CD4-positive, alpha-beta memory T cell (primary cell): ENCODE measurements at regions not wholly inside any gene's neighbourhood (a gene's known extent, or its start where the extent isn't known, plus 50 kb on each side); places are given as distances from the start of the nearest gene placed in this dataset.

ENCODE experiments used
- CTCF ChIA-PET: fragments of 350-600 bp; sonication (Branson Sonifier 250); formaldehyde crosslinking; loops from one replicate; lab custom pipeline; 2021; ENCODE audit warnings: inconsistent platforms; ENCODE audit not compliant: partially characterized antibody; lab: Charles Lee
- POLR2A ChIA-PET: fragments of 350-600 bp; sonication (Branson Sonifier 250); formaldehyde crosslinking; loops from one replicate; lab custom pipeline; 2021; ENCODE audit not compliant: partially characterized antibody; lab: Charles Lee
- DNase-seq, 5 donors: peaks; one replicate each; pipeline versions ENCODE4 v3.0.0 to v3.0.0-alpha.2; 2020 to 2022; ENCODE audit warnings: mixed read lengths in 1 of 5
- H3K27ac ChIP-seq: one replicate; pipeline ENCODE4 v1.7.0; 2013; ENCODE audit warnings: low read depth, low read length
- H3K27me3 ChIP-seq: 2 replicates; pipeline ENCODE4 v1.7.0; 2013; ENCODE audit warnings: mild to moderate bottlenecking, low read length, moderate library complexity; ENCODE audit not compliant: insufficient read depth
- H3K36me3 ChIP-seq: 2 replicates; pipeline ENCODE4 v1.7.0; 2013; ENCODE audit warnings: mild to moderate bottlenecking, low read length, moderate library complexity; ENCODE audit not compliant: insufficient read depth
- H3K4me1 ChIP-seq: 2 replicates; pipeline ENCODE4 v1.7.0; 2013; ENCODE audit warnings: mild to moderate bottlenecking, low read length, moderate library complexity; ENCODE audit not compliant: insufficient read depth
- H3K4me3 ChIP-seq, 2 donors: one replicate each; pipeline ENCODE4 v1.7.0; 2013; ENCODE audit warnings: low read length in 2 of 2, mild to moderate bottlenecking in 1 of 2
- H3K9me3 ChIP-seq, 2 donors: one replicate each; pipeline ENCODE4 v1.7.0; 2013; ENCODE audit warnings: low read length in 2 of 2, control low read depth in 1 of 2; ENCODE audit not compliant: control insufficient read depth in 1 of 2
- H3K27ac Mint-ChIP-seq, 7 donors: one replicate each; pipeline ENCODE4 v1.8.0; 2020 to 2021; ENCODE audit warnings: mixed read lengths in 7 of 7, mild to moderate bottlenecking in 6 of 7, inconsistent platforms in 3 of 7, moderate library complexity in 3 of 7
- H3K27me3 Mint-ChIP-seq, 2 donors: one replicate each; pipeline ENCODE4 v1.8.0; 2020 to 2021; ENCODE audit warnings: mixed read lengths in 2 of 2
- H3K36me3 Mint-ChIP-seq, 2 donors: one replicate each; pipeline ENCODE4 v1.8.0; 2020 to 2021; ENCODE audit warnings: mixed read lengths in 2 of 2, inconsistent platforms in 1 of 2, mild to moderate bottlenecking in 1 of 2
- H3K4me1 Mint-ChIP-seq, 4 donors: one replicate each; pipeline ENCODE4 v1.8.0; 2020 to 2021; ENCODE audit warnings: mixed read lengths in 4 of 4, mild to moderate bottlenecking in 1 of 4
- H3K4me3 Mint-ChIP-seq, 8 donors: one replicate each; pipeline ENCODE4 v1.8.0; 2020 to 2021; ENCODE audit warnings: mixed read lengths in 8 of 8, mild to moderate bottlenecking in 7 of 8, moderate library complexity in 6 of 8, inconsistent platforms in 3 of 8
- H3K9me3 Mint-ChIP-seq, 8 donors: one replicate each; pipeline ENCODE4 v1.8.0; 2020 to 2021; ENCODE audit warnings: mixed read lengths in 8 of 8, mild to moderate bottlenecking in 5 of 8, inconsistent platforms in 3 of 8, moderate library complexity in 1 of 8
- intact Hi-C: fragments of 100-400 bp; cut with micrococcal nuclease; formaldehyde crosslinking; loops from one replicate; pipeline ENCODE4 v1.15.1; 2023

- CTCF ChIA-PET, result no interaction called here
- Mint-ChIP-seq H3K27me3 (peaks cover 0 to 5% of the 10 kb centered on the region in 2 donors), H3K4me3 (no peak overlapping the region), H3K27ac (no peak overlapping the region), H3K36me3 (no peaks in the 10 kb centered on the region), H3K4me1 (no peaks in the 10 kb centered on the region), H3K9me3 (no peaks in the 10 kb centered on the region)
- DNase-seq, result no peak
- no peaks in the 10 kb centered on the region for H3K9me3 ChIP-seq
- H3K36me3 ChIP-seq, result no peaks in the 10 kb centered on the region
- no peak overlapping the region for H3K27ac ChIP-seq
- POLR2A ChIA-PET, result no interaction called here
- H3K4me3 ChIP-seq, result no peak overlapping the region
- H3K4me1 ChIP-seq, result no peaks in the 10 kb centered on the region
- no peaks in the 10 kb centered on the region for H3K27me3 ChIP-seq
- intact Hi-C loops, result no loop called here
These were observed 114.6 kb downstream of the GC start for GRCh38 chr4:71669291-71669690.

DNA sequence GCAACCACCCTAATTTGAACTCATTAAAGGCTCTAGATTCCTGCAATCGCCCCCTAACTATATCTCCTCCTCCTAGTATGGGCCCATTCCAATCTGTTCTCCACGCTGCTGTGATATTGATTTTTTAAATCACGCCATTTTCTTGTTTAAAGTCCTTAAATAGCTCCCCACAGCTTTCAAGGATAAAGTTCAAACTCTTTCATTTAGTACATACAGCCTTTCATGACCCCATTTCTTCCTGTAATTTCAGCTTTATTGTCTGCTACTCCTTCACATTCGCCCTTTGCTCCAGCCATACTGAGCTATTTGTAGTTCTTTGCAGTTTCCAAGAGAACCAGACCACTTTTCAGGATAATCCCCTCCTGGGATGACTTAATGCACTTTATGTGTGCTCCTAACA is 118.5 kb downstream of the GC start:
- Histone ChIP-seq H3K4me1 (no peaks in the 10 kb centered on the region), H3K27me3 (no peaks in the 10 kb centered on the region), H3K9me3 (no peaks in the 10 kb centered on the region), H3K4me3 (no peak overlapping the region), H3K27ac (no peak overlapping the region), H3K36me3 (no peaks in the 10 kb centered on the region)
- Mint-ChIP-seq H3K9me3 (no peaks in the 10 kb centered on the region), H3K27ac (no peak overlapping the region), H3K36me3 (no peaks in the 10 kb centered on the region), H3K4me1 (no peaks in the 10 kb centered on the region), H3K27me3 (peaks cover 1 to 8% of the 10 kb centered on the region in 2 donors), H3K4me3 (no peak overlapping the region)
- POLR2A ChIA-PET, result no interaction called here
- CTCF ChIA-PET, result no interaction called here
- intact Hi-C loops, result no loop called here
- no peak for DNase-seq

DNA sequence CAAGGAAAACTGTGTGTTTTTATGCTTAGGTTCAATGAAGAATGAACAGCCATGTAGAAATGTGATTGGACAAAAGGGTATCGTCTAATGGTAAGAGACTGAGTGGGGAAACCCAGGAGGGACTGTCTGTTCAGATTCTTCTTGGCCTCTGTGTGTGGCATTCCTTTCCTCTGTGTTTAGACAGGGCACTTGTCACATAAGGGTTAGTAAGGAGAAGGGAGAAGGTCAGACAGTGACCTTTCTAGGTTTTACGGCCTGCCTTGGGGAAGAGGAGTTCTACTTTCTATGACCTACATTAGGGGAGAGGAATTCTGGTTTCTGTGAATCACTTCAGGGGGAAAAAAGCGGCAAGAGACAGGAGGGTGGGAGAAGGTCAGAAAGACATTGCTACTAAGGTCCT is 119.5 kb downstream of the GC start:
- Mint-ChIP-seq H3K9me3 (no peaks in the 10 kb centered on the region), H3K36me3 (no peaks in the 10 kb centered on the region), H3K4me1 (no peaks in the 10 kb centered on the region), H3K27me3 (peaks cover 4 to 11% of the 10 kb centered on the region in 2 donors), H3K27ac (no peak overlapping the region), H3K4me3 (no peak overlapping the region)
- CTCF ChIA-PET, result no interaction called here
- intact Hi-C loops, result no loop called here
- Histone ChIP-seq H3K4me3 (no peak overlapping the region), H3K27me3 (no peaks in the 10 kb centered on the region), H3K36me3 (no peaks in the 10 kb centered on the region), H3K4me1 (no peaks in the 10 kb centered on the region), H3K27ac (no peak overlapping the region), H3K9me3 (no peaks in the 10 kb centered on the region)
- DNase-seq, result no peak
- POLR2A ChIA-PET, result no interaction called here

DNA sequence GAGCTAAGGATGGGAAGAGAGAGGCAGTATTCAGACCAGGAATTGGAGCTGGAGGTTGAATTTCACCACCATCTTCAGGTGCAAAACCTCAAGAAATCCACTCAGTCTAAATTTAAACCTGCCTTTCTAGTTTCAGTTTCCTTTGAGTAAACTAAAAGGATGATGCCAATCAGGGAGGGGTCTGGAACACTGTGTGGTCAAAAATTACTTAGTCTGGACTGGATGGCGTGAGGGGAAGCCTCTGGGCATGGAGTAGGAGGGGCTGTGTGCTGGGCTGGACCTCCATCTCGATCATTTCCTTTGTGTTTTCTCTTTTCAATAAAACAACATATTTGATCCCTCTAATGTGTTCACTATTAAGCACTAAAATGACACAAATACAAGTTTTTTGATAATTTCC is 120.1 kb downstream of the GC start:
- H3K36me3 Mint-ChIP-seq, result no peaks in the 10 kb centered on the region
- no peak overlapping the region for H3K4me3 Mint-ChIP-seq
- H3K27me3 Mint-ChIP-seq, result peaks cover 4 to 11% of the 10 kb centered on the region in 2 donors
- no peaks in the 10 kb centered on the region for H3K4me1 Mint-ChIP-seq
- DNase-seq, result no peak
- ChIA-PET POLR2A (no interaction called here), CTCF (no interaction called here)
- H3K9me3 ChIP-seq, result no peaks in the 10 kb centered on the region
- peak overlapping the region in 1 of 7 donors; percentile 25 for H3K27ac Mint-ChIP-seq
- H3K9me3 Mint-ChIP-seq, result no peaks in the 10 kb centered on the region
- H3K36me3 ChIP-seq, result no peaks in the 10 kb centered on the region
- no peak overlapping the region for H3K4me3 ChIP-seq
- H3K27me3 ChIP-seq, result no peaks in the 10 kb centered on the region
- intact Hi-C loops, result no loop called here
- H3K27ac ChIP-seq, result no peak overlapping the region
- H3K4me1 ChIP-seq, result no peaks in the 10 kb centered on the region

GRCh38 chr4:71659979-71660378 is 123.9 kb downstream of the GC start:
- no peak overlapping the region for H3K27ac ChIP-seq
- intact Hi-C loops, result no loop called here
- H3K36me3 ChIP-seq, result no peaks in the 10 kb centered on the region
- H3K27me3 ChIP-seq, result no peaks in the 10 kb centered on the region
- Mint-ChIP-seq H3K27ac (no peak overlapping the region), H3K36me3 (no peaks in the 10 kb centered on the region), H3K4me1 (no peaks in the 10 kb centered on the region), H3K9me3 (no peaks in the 10 kb centered on the region), H3K4me3 (no peak overlapping the region), H3K27me3 (peaks cover 4 to 10% of the 10 kb centered on the region in 2 donors)
- H3K4me3 ChIP-seq, result no peak overlapping the region
- H3K4me1 ChIP-seq, result no peaks in the 10 kb centered on the region
- CTCF ChIA-PET, result no interaction called here
- H3K9me3 ChIP-seq, result no peaks in the 10 kb centered on the region
- POLR2A ChIA-PET, result no interaction called here
- no peak for DNase-seq

GRCh38 chr4:71648923-71649322 is 135.0 kb downstream of the GC start:
- no peaks in the 10 kb centered on the region for H3K36me3 Mint-ChIP-seq
- Histone ChIP-seq H3K36me3 (no peaks in the 10 kb centered on the region), H3K27me3 (no peaks in the 10 kb centered on the region), H3K27ac (no peak overlapping the region), H3K4me3 (no peak overlapping the region), H3K9me3 (no peaks in the 10 kb centered on the region), H3K4me1 (no peaks in the 10 kb centered on the region)
- no peak overlapping the region for H3K4me3 Mint-ChIP-seq
- ChIA-PET CTCF (no interaction called here), POLR2A (no interaction called here)
- no peaks in the 10 kb centered on the region for H3K27me3 Mint-ChIP-seq
- intact Hi-C loops, result no loop called here
- peaks cover 0 to 4% (median 0%) of the 10 kb centered on the region in 8 donors for H3K9me3 Mint-ChIP-seq
- no peaks in the 10 kb centered on the region for H3K4me1 Mint-ChIP-seq
- DNase-seq, result no peak
- no peak overlapping the region for H3K27ac Mint-ChIP-seq

DNA sequence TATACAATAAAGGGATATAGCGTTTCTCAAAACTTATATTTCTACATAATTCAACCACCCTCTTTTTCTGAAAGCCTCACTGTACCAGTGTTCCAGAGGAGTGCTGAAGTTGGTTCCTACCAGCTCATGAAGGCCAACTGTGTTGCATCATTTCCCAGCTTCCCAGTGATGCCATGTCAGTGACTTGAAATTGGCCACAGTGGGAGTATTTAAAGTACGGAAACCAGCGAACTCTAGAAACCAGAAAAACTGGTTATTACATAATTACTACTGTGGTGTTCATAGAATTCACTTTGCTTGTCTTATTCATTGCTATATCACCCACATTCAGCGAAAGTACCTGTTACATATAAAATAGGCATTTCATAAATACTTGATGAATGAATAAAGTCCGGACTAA is 135.4 kb downstream of the GC start:
- H3K27me3 Mint-ChIP-seq, result no peaks in the 10 kb centered on the region
- H3K36me3 Mint-ChIP-seq, result no peaks in the 10 kb centered on the region
- no peak for DNase-seq
- H3K27ac Mint-ChIP-seq, result no peak overlapping the region
- Histone ChIP-seq H3K4me3 (no peak overlapping the region), H3K4me1 (no peaks in the 10 kb centered on the region), H3K9me3 (no peaks in the 10 kb centered on the region), H3K36me3 (no peaks in the 10 kb centered on the region), H3K27me3 (no peaks in the 10 kb centered on the region), H3K27ac (no peak overlapping the region)
- intact Hi-C loops, result no loop called here
- H3K9me3 Mint-ChIP-seq, result peaks cover 0 to 4% (median 0%) of the 10 kb centered on the region in 8 donors
- POLR2A ChIA-PET, result no interaction called here
- no peaks in the 10 kb centered on the region for H3K4me1 Mint-ChIP-seq
- no peak overlapping the region for H3K4me3 Mint-ChIP-seq
- CTCF ChIA-PET, result no interaction called here

DNA sequence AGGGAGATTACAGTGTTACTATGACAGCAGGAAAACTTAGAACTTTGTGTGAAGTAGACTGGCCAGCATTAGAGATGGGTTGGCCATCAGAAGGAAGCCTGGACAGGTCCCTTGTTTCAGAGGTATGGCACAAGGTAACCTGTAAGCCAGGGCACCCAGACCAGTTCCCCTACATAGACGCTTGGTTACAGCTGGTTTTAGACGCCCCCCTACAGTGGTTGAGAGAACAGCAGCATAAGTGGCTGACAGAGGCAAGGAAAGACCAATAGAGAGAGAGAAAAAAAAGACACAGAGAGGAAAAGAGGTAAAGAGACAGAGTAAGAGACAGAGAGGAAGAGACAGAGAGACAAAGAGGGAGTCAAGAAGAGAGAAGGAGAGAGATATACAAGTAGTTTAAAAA is 144.5 kb downstream of the GC start:
- Histone ChIP-seq H3K27ac (no peak overlapping the region), H3K4me1 (no peaks in the 10 kb centered on the region), H3K36me3 (no peaks in the 10 kb centered on the region), H3K4me3 (no peak overlapping the region), H3K27me3 (no peaks in the 10 kb centered on the region), H3K9me3 (no peaks in the 10 kb centered on the region)
- no peak for DNase-seq
- POLR2A ChIA-PET, result no interaction called here
- Mint-ChIP-seq H3K4me3 (no peak overlapping the region), H3K27ac (no peak overlapping the region), H3K4me1 (no peaks in the 10 kb centered on the region), H3K27me3 (peaks cover 2 to 3% of the 10 kb centered on the region in 2 donors), H3K36me3 (no peaks in the 10 kb centered on the region), H3K9me3 (peaks cover 0 to 8% (median 0%) of the 10 kb centered on the region in 8 donors)
- CTCF ChIA-PET, result no interaction called here
- intact Hi-C loops, result no loop called here
